Sigmoid colon (tissue), 6 donors: ENCODE measurements at regions not wholly inside any gene's neighbourhood (a gene's known extent, or its start where the extent isn't known, plus 50 kb on each side); places are given as distances from the start of the nearest gene placed in this dataset.

Experiments
- DNase-seq: peaks from one replicate; pipeline ENCODE4 v3.0.0-alpha.2; 2019
- H3K27ac ChIP-seq, 4 donors: fragments of 200-600 bp; sonication (generic); one replicate each; pipeline ENCODE4 v1.5.1; 2016 to 2019; ENCODE audit warnings: mild to moderate bottlenecking in 1 of 4
- H3K27me3 ChIP-seq, 3 donors: fragments of 200-600 bp; sonication (generic); one replicate each; pipeline ENCODE4 v1.5.1; 2019; ENCODE audit warnings: mild to moderate bottlenecking in 1 of 3
- H3K36me3 ChIP-seq, 4 donors: fragments of 200-600 bp; sonication (generic); one replicate each; pipeline ENCODE4 v1.5.1; 2016 to 2019
- H3K4me1 ChIP-seq, 4 donors: fragments of 200-600 bp; sonication (generic); one replicate each; pipeline ENCODE4 v1.5.1; 2017 to 2019
- H3K4me3 ChIP-seq, 4 donors: fragments of 200-600 bp; sonication (generic); one replicate each; pipeline ENCODE4 v1.5.1; 2017 to 2019; ENCODE audit warnings: mild to moderate bottlenecking in 2 of 4, moderate library complexity in 1 of 4
- H3K9me3 ChIP-seq, 4 donors: fragments of 200-600 bp in 3 of 4; sonication (generic) in 3 of 4; one replicate each; pipeline versions ENCODE4 v1.5.1 to v1.6.1; 2013 to 2019
- CTCF ChIP-seq, 4 experiments: fragments of 450-650 bp in 3 of 4; fragments of 200-600 bp in 1 of 4; IDR thresholded peaks; one replicate each; pipeline ENCODE4 v1.5.1; 2016 to 2019; ENCODE audit warnings: antibody characterized with exemption in 4 of 4, mild to moderate bottlenecking in 3 of 4, moderate library complexity in 2 of 4
- EP300 ChIP-seq, 4 donors: sonication (generic); formaldehyde crosslinking; IDR thresholded peaks; one replicate each; pipeline ENCODE4 v1.6.1; 2017; ENCODE audit warnings: antibody characterized with exemption in 4 of 4
- POLR2A ChIP-seq, 2 donors: fragments of 450-650 bp; IDR thresholded peaks; one replicate each; pipeline ENCODE4 v1.6.1; 2016; ENCODE audit warnings: antibody characterized with exemption in 2 of 2, mild to moderate bottlenecking in 2 of 2, moderate library complexity in 2 of 2
- POLR2AphosphoS5 ChIP-seq, 4 donors: sonication (generic); formaldehyde crosslinking; IDR thresholded peaks; one replicate each; pipeline ENCODE4 v1.6.1; 2017; ENCODE audit warnings: antibody characterized with exemption in 4 of 4
- WGBS, 2 donors: extraction: QIAGEN DNeasy Blood & Tissue Kit; methylation state at CpG; one replicate each; pipeline ENCODE4 v1.1.7; 2013; 5-methylcytosine and 5-hydroxymethylcytosine counted together
- intact Hi-C: fragments of 100-400 bp; cut with DNase I; formaldehyde crosslinking; loops from one replicate; pipeline ENCODE4 v1.15.1; 2023
- donor health status: healthy with polysubstance abuse.
- donor health status: healthy.

- Histone ChIP-seq H3K27ac (no peak overlapping the region), H3K27me3 (no peaks in the 10 kb centered on the region), H3K4me3 (no peak overlapping the region), H3K36me3 (no peaks in the 10 kb centered on the region), H3K4me1 (no peaks in the 10 kb centered on the region), H3K9me3 (no peaks in the 10 kb centered on the region)
- TF ChIP-seq EP300 (IDR thresholded peaks at IDR 0.05) (no peak), POLR2A (IDR thresholded peaks at IDR 0.05) (no peak)
- intact Hi-C loops, result no loop called here
- no peak for DNase-seq
- WGBS, 2 donors, result 70 to 83% methylated on average over 5 of the region's 5 CpGs
Measured at GRCh38 chr9:607417-607816, 234.1 kb upstream of the DMRT1 start.

- 17 to 42% methylated on average over 7 of the region's 7 CpGs for WGBS, 2 donors
- intact Hi-C loops, result loop anchor here (1.0 to 10.0 kb wide), 3 partner anchors 150 to 229 kb away; no protein-coding TSS in a partner anchor
Measured at GRCh38 chr9:613771-614347, 227.6 kb upstream of the DMRT1 start.

GRCh38 chr9:614431-614830 is 227.1 kb upstream of the DMRT1 start:
- no peaks in the 10 kb centered on the region for H3K27me3 ChIP-seq
- no peaks in the 10 kb centered on the region for H3K36me3 ChIP-seq
- intact Hi-C loops, result loop anchor here (10.0 kb wide), 1 partner anchor 230 kb away; no protein-coding TSS in a partner anchor
- H3K4me1 ChIP-seq, result peaks cover 0 to 52% (median 38%) of the 10 kb centered on the region in 4 donors
- peak overlapping the region; percentile 61 to 79 (median 72) for H3K27ac ChIP-seq
- H3K9me3 ChIP-seq, result no peaks in the 10 kb centered on the region
- TF ChIP-seq POLR2AphosphoS5 (IDR thresholded peaks at IDR 0.05) (no peak), POLR2A (IDR thresholded peaks at IDR 0.05) (no peak), EP300 (IDR thresholded peaks at IDR 0.05) (no peak), CTCF (IDR thresholded peaks at IDR 0.05) (no peak)
- no peak overlapping the region for H3K4me3 ChIP-seq
- 49 to 60% methylated on average over 4 of the region's 4 CpGs for WGBS, 2 donors
- no peak for DNase-seq

More at GRCh38 chr9:613771-614347, 227.6 kb upstream of the DMRT1 start:
- Histone ChIP-seq H3K9me3 (no peaks in the 10 kb centered on the region), H3K36me3 (no peaks in the 10 kb centered on the region), H3K4me1 (peaks cover 0 to 46% (median 34%) of the 10 kb centered on the region in 4 donors), H3K4me3 (no peak overlapping the region), H3K27me3 (no peaks in the 10 kb centered on the region), H3K27ac (peak overlapping the region; percentile 61 to 79 (median 72))
- TF ChIP-seq POLR2A (IDR thresholded peaks at IDR 0.05) (no peak), POLR2AphosphoS5 (IDR thresholded peaks at IDR 0.05) (peak in 3 of 4 donors; percentile 20 to 49 (median 24)), EP300 (IDR thresholded peaks at IDR 0.05) (no peak), CTCF (IDR thresholded peaks at IDR 0.05) (peak; percentile 86 to 96 (median 90))
- peak; percentile 92 for DNase-seq

- Histone ChIP-seq H3K36me3 (no peaks in the 10 kb centered on the region), H3K9me3 (no peaks in the 10 kb centered on the region), H3K4me1 (peaks cover 0 to 63% (median 42%) of the 10 kb centered on the region in 4 donors), H3K4me3 (no peak overlapping the region), H3K27ac (peak overlapping the region in 3 of 4 donors; percentile 72 to 79 (median 73)), H3K27me3 (no peaks in the 10 kb centered on the region)
- no peak for DNase-seq
- TF ChIP-seq POLR2A (IDR thresholded peaks at IDR 0.05) (no peak), EP300 (IDR thresholded peaks at IDR 0.05) (no peak), POLR2AphosphoS5 (IDR thresholded peaks at IDR 0.05) (no peak), CTCF (IDR thresholded peaks at IDR 0.05) (no peak)
- intact Hi-C loops, result loop anchor here (5.0 to 10.0 kb wide), 2 partner anchors 122 to 231 kb away; no protein-coding TSS in a partner anchor
- WGBS, 2 donors, result 90 to 97% methylated on average over 3 of the region's 3 CpGs
Measured at GRCh38 chr9:615756-616155, 225.7 kb upstream of the DMRT1 start.

- WGBS, 2 donors, result 24 to 62% methylated on average over 4 of the region's 4 CpGs
- Histone ChIP-seq H3K4me3 (no peak overlapping the region), H3K9me3 (no peaks in the 10 kb centered on the region), H3K27me3 (no peaks in the 10 kb centered on the region), H3K27ac (peak overlapping the region in 3 of 4 donors; percentile 26 to 79 (median 73)), H3K4me1 (peaks cover 0 to 72% (median 42%) of the 10 kb centered on the region in 4 donors), H3K36me3 (no peaks in the 10 kb centered on the region)
- TF ChIP-seq EP300 (IDR thresholded peaks at IDR 0.05), result no peak
- no peak for TF ChIP-seq POLR2AphosphoS5 (IDR thresholded peaks at IDR 0.05)
- no peak for TF ChIP-seq CTCF (IDR thresholded peaks at IDR 0.05)
- TF ChIP-seq POLR2A (IDR thresholded peaks at IDR 0.05), result no peak
- intact Hi-C loops, result loop anchor here (5.0 to 10.0 kb wide), 2 partner anchors 121 to 232 kb away; no protein-coding TSS in a partner anchor
- DNase-seq, result no peak
Measured at GRCh38 chr9:616694-617093, 224.8 kb upstream of the DMRT1 start.
